PC-9 (cell line): ENCODE measurements at regions not wholly inside any gene's neighbourhood (a gene's known extent, or its start where the extent isn't known, plus 50 kb on each side); places are given as distances from the start of the nearest gene placed in this dataset.

ENCODE experiments used
- BruUV-seq: library from RNA; stranded (reverse); fragments of 400-500 nt; replicated peaks from 2 replicates; lab custom pipeline; 2021; lab: Mats Ljungman, UMichigan
- CTCF ChIA-PET: fragments of 300-600 bp; sonication (Branson Sonifier 250); formaldehyde crosslinking; loops from one replicate; lab custom pipeline; 2022; ENCODE audit warnings: antibody characterized with exemption; lab: Charles Lee
- POLR2A ChIA-PET: fragments of 300-600 bp; sonication (Branson Sonifier 250); formaldehyde crosslinking; loops from one replicate; lab custom pipeline; 2022; ENCODE audit warnings: antibody characterized with exemption; ENCODE audit not compliant: unreplicated experiment; lab: Charles Lee
- DNase-seq, 2 experiments: peaks; one replicate each; pipeline versions ENCODE4 v3.0.0 to v3.0.0-alpha.2; 2015 to 2022; ENCODE audit warnings: mixed read lengths in 1 of 2
- H2AFZ ChIP-seq: fragments of 200-600 bp; sonication (generic); 2 replicates; pipeline ENCODE4 v1.8.1; 2017; ENCODE audit warnings: antibody characterized with exemption
- H3F3A ChIP-seq: fragments of 200-600 bp; sonication (generic); 2 replicates; pipeline ENCODE4 v1.8.1; 2017; ENCODE audit warnings: antibody characterized with exemption, mild to moderate bottlenecking, low read depth; ENCODE audit not compliant: insufficient read depth
- H3K27ac ChIP-seq: fragments of 200-600 bp; sonication (generic); 2 replicates; pipeline ENCODE4 v1.6.1; 2016; ENCODE audit warnings: mixed run types
- H3K27me3 ChIP-seq: fragments of 200-600 bp; sonication (generic); 2 replicates; pipeline ENCODE4 v1.6.1; 2016; ENCODE audit warnings: low read depth, mixed run types; ENCODE audit not compliant: insufficient read depth
- H3K36me3 ChIP-seq: fragments of 200-600 bp; sonication (generic); 2 replicates; pipeline ENCODE4 v1.6.1; 2016; ENCODE audit warnings: low read depth, mixed run types
- H3K4me1 ChIP-seq: fragments of 200-600 bp; sonication (generic); replicated peaks from 2 replicates; pipeline ENCODE4 v1.6.1; 2016; ENCODE audit warnings: mixed run types; ENCODE audit not compliant: insufficient read depth
- H3K4me2 ChIP-seq: fragments of 200-600 bp; sonication (generic); 2 replicates; pipeline ENCODE4 v1.6.1; 2017; ENCODE audit warnings: mixed run types
- H3K4me3 ChIP-seq: fragments of 200-600 bp; sonication (generic); 2 replicates; pipeline ENCODE4 v1.6.1; 2016; ENCODE audit warnings: mixed run types
- H3K79me2 ChIP-seq: fragments of 200-600 bp; sonication (generic); 2 replicates; pipeline ENCODE4 v1.6.1; 2017; ENCODE audit warnings: low read depth, mixed run types
- H3K9me2 ChIP-seq: fragments of 200-600 bp; sonication (generic); 2 replicates; pipeline ENCODE4 v1.8.1; 2017; ENCODE audit warnings: mild to moderate bottlenecking; ENCODE audit not compliant: insufficient read depth
- H3K9me3 ChIP-seq: fragments of 200-600 bp; sonication (generic); 2 replicates; pipeline ENCODE4 v1.8.1; 2016; ENCODE audit warnings: low read depth; ENCODE audit not compliant: insufficient read depth
- H4K20me1 ChIP-seq: fragments of 200-600 bp; sonication (generic); 2 replicates; pipeline ENCODE4 v1.8.1; 2017; ENCODE audit not compliant: insufficient read depth
- CTCF ChIP-seq: fragments of 200-600 bp; sonication (generic); conservative IDR thresholded peaks from 2 replicates; pipeline ENCODE4 v1.6.1; 2017; ENCODE audit warnings: mixed run types, antibody characterized with exemption, mild to moderate bottlenecking, moderate library complexity
- EZH2 ChIP-seq: fragments of 200-600 bp; sonication (generic); IDR thresholded peaks from 2 replicates; pipeline ENCODE4 v1.8.0; 2017; ENCODE audit warnings: antibody characterized with exemption, low read depth
- intact Hi-C: fragments of 100-400 bp; cut with micrococcal nuclease; formaldehyde crosslinking; loops from one replicate; pipeline ENCODE4 v1.10.0; 2022; ENCODE audit not compliant: unreplicated experiment

DNA sequence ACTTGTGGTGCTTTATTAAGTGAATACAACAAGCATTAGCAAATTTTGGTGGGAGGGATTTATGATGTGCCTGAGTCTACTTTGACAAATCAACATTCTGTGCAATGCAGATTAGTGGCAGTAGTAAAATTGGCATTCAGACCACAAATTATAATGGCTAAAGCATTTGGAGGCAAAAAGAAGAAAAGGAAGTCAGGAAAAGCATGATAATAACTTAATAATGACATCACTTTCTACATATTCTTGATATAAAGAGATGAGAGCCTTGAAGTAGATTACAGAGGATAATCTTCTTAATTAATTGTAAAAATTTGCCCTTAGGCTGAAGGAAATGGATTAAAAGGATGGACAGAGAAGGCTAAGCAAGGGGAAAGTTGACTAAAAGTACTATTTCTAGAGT, 126.0 kb downstream of the SLC6A15 start:
- no peak for TF ChIP-seq CTCF
- TF ChIP-seq EZH2: no peak
- H3K79me2 ChIP-seq: no peaks in the 10 kb centered on the region
- no peak for DNase-seq
- no peaks in the 10 kb centered on the region; the same call in 1 of the 2 replicates for H3K9me3 ChIP-seq
- no peak overlapping the region for H2AFZ ChIP-seq
- H3K27ac ChIP-seq: no peak overlapping the region
- no peak overlapping the region for H3K4me2 ChIP-seq
- H4K20me1 ChIP-seq: no peaks in the 10 kb centered on the region
- no peaks in the 10 kb centered on the region for H3K36me3 ChIP-seq
- intact Hi-C loops: no loop called here
- ChIA-PET CTCF (no interaction called here), POLR2A (no interaction called here)
- no peaks in the 10 kb centered on the region for H3F3A ChIP-seq
- BruUV-seq: no TSS peak
- H3K4me1 ChIP-seq: no peaks in the 10 kb centered on the region
- H3K27me3 ChIP-seq: no peaks in the 10 kb centered on the region
- no peaks in the 10 kb centered on the region for H3K9me2 ChIP-seq
- H3K4me3 ChIP-seq: no peak overlapping the region

DNA sequence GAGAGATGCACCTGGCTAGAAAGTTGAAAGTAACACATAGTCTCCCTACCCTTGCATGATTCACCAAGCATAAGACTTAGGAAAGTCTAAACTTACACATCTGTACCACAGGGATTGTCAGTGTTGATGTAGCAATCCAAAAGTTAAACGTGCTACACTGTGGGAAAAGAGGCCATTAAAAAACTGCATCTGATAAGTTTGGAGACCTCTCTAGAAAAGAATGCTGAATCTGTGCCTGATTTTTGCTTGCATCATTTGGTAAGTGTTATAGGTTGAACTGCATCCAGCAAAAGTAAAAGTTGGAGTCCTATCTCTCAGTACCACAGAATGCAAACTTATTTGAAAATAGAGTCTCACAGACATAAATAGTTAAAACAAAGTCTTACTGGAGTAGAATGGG, 126.6 kb downstream of the SLC6A15 start:
- intact Hi-C loops: no loop called here

DNA sequence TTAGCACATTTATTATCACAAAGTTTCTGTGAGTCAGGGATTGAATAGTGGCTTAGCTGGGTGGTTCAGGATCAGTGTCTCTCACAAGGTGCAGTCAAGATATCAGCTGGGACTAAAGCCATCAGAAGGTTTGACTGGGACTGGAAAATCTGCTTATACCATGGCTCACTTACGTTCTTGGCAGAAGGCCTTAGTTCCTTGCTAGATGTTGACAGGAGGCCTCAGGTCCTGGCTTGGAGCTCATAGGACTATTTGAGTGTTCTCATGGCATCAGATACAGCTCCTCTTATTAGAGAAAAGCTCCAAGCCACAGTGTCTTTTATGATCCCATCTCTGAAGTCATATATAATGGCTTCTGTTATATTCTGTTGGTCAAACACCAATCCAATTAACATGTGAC, 127.3 kb downstream of the SLC6A15 start:
- no peaks in the 10 kb centered on the region for H3K4me1 ChIP-seq
- H3K4me3 ChIP-seq: no peak overlapping the region
- no peaks in the 10 kb centered on the region for H3K9me3 ChIP-seq
- TF ChIP-seq EZH2: no peak
- no peak for TF ChIP-seq CTCF
- H4K20me1 ChIP-seq: no peaks in the 10 kb centered on the region
- intact Hi-C loops: no loop called here
- H3K9me2 ChIP-seq: no peaks in the 10 kb centered on the region
- no peaks in the 10 kb centered on the region for H3K27me3 ChIP-seq
- H3K79me2 ChIP-seq: no peaks in the 10 kb centered on the region
- ChIA-PET POLR2A (no interaction called here), CTCF (no interaction called here)
- no TSS peak for BruUV-seq
- DNase-seq: no peak
- H3K4me2 ChIP-seq: no peak overlapping the region
- no peaks in the 10 kb centered on the region for H3K36me3 ChIP-seq
- no peak overlapping the region for H2AFZ ChIP-seq
- no peak overlapping the region for H3K27ac ChIP-seq
- no peaks in the 10 kb centered on the region for H3F3A ChIP-seq

More for the DNA sequence above, 126.6 kb downstream of the SLC6A15 start:
- no peak for DNase-seq
- no peak overlapping the region for H3K27ac ChIP-seq
- no peaks in the 10 kb centered on the region for H3F3A ChIP-seq
- H3K9me3 ChIP-seq: no peaks in the 10 kb centered on the region; the same call in 1 of the 2 replicates
- ChIA-PET POLR2A (no interaction called here), CTCF (no interaction called here)
- H3K9me2 ChIP-seq: no peaks in the 10 kb centered on the region
- TF ChIP-seq EZH2 (no peak), CTCF (no peak)
- H3K79me2 ChIP-seq: no peaks in the 10 kb centered on the region
- no peak overlapping the region for H3K4me3 ChIP-seq
- H3K27me3 ChIP-seq: no peaks in the 10 kb centered on the region
- H3K36me3 ChIP-seq: no peaks in the 10 kb centered on the region
- H2AFZ ChIP-seq: no peak overlapping the region
- no peaks in the 10 kb centered on the region for H3K4me1 ChIP-seq
- BruUV-seq: no TSS peak
- no peak overlapping the region for H3K4me2 ChIP-seq
- no peaks in the 10 kb centered on the region for H4K20me1 ChIP-seq
